Natural killer cell (primary cell): ENCODE measurements at regions not wholly inside any gene's neighbourhood (a gene's known extent, or its start where the extent isn't known, plus 50 kb on each side); places are given as distances from the start of the nearest gene placed in this dataset.

ENCODE experiments used
- ATAC-seq, 3 donors: fragments of 150-1000 bp in 2 of 3; fragments of 200-7000 bp in 1 of 3; cut with Tn5 transposase; 1 replicate in 1 of 3; 2 replicates in 2 of 3; pipeline ENCODE4 v1.10.0; 2021; ENCODE audit warnings: mild to moderate bottlenecking in 2 of 3, moderate library complexity in 2 of 3
- DNase-seq, 2 donors: peaks; one replicate each; pipeline versions ENCODE4 v3.0.0 to v3.0.0-alpha.2; 2013 to 2021; ENCODE audit warnings: mixed read lengths in 1 of 2
- H3K27ac ChIP-seq: one replicate; pipeline ENCODE4 v1.5.1; 2013; ENCODE audit warnings: mild to moderate bottlenecking, low read length
- H3K27me3 ChIP-seq: one replicate; pipeline ENCODE4 v1.6.1; 2013; ENCODE audit warnings: low read length; ENCODE audit not compliant: control insufficient read depth, insufficient read depth
- H3K36me3 ChIP-seq: one replicate; pipeline ENCODE4 v1.6.1; 2013; ENCODE audit warnings: low read length; ENCODE audit not compliant: control insufficient read depth, insufficient read depth
- H3K4me1 ChIP-seq: one replicate; pipeline ENCODE4 v1.6.1; 2013; ENCODE audit warnings: low read length; ENCODE audit not compliant: control insufficient read depth, insufficient read depth
- H3K4me3 ChIP-seq: one replicate; pipeline ENCODE4 v1.5.1; 2013; ENCODE audit warnings: low read length
- H3K9me3 ChIP-seq: one replicate; pipeline ENCODE4 v1.6.1; 2013; ENCODE audit warnings: low read length; ENCODE audit not compliant: control insufficient read depth, insufficient read depth
- H3K27ac Mint-ChIP-seq, 2 donors: one replicate each; pipeline ENCODE4 v1.8.0; 2022; ENCODE audit warnings: mild to moderate bottlenecking in 2 of 2, mixed read lengths in 2 of 2, moderate library complexity in 1 of 2
- H3K27me3 Mint-ChIP-seq, 2 donors: one replicate each; pipeline ENCODE4 v1.8.0; 2022; ENCODE audit warnings: low read depth in 2 of 2, mixed read lengths in 2 of 2
- H3K36me3 Mint-ChIP-seq: one replicate; pipeline ENCODE4 v1.8.0; 2022; ENCODE audit warnings: mixed read lengths
- H3K4me1 Mint-ChIP-seq, 2 donors: one replicate each; pipeline ENCODE4 v1.8.0; 2022; ENCODE audit warnings: mixed read lengths in 2 of 2
- H3K4me3 Mint-ChIP-seq: one replicate; pipeline ENCODE4 v1.8.0; 2022; ENCODE audit warnings: mild to moderate bottlenecking, moderate library complexity, mixed read lengths
- H3K9me3 Mint-ChIP-seq, 2 donors: one replicate each; pipeline ENCODE4 v1.8.0; 2022; ENCODE audit warnings: mixed read lengths in 2 of 2
- CTCF ChIP-seq: fragments of 200-600 bp; IDR thresholded peaks from one replicate; pipeline ENCODE4 v1.8.0; 2022; ENCODE audit warnings: antibody characterized with exemption
- WGBS: methylation state at CpG from one replicate; pipeline ENCODE4 v1.1.7; 2013; ENCODE audit warnings: missing lambda C conversion rate; ENCODE audit not compliant: insufficient coverage; 5-methylcytosine and 5-hydroxymethylcytosine counted together
- intact Hi-C: fragments of 100-400 bp; cut with micrococcal nuclease; formaldehyde crosslinking; loops from one replicate; pipeline ENCODE4 v1.14.2; 2022

GRCh38 chr15:31442226-31442625 lies 115.6 kb downstream of the KLF13 start:
- no peaks in the 10 kb centered on the region for H3K9me3 ChIP-seq
- no peak for DNase-seq
- no peaks in the 10 kb centered on the region for H3K9me3 Mint-ChIP-seq
- peak overlapping the region; percentile 32 to 89 for H3K27ac Mint-ChIP-seq
- H3K36me3 Mint-ChIP-seq: no peaks in the 10 kb centered on the region
- H3K4me1 ChIP-seq: peaks cover 51% of the 10 kb centered on the region
- no peak for TF ChIP-seq CTCF
- no peaks in the 10 kb centered on the region for H3K27me3 ChIP-seq
- no peak overlapping the region for H3K4me3 ChIP-seq
- H3K27ac ChIP-seq: no peak overlapping the region
- peaks cover 34 to 57% of the 10 kb centered on the region in 2 donors for H3K4me1 Mint-ChIP-seq
- WGBS: 92% methylated on average over 9 of the region's 9 CpGs
- H3K4me3 Mint-ChIP-seq: peak overlapping the region; percentile 68
- intact Hi-C loops: no loop called here
- ATAC-seq: no peak
- no peaks in the 10 kb centered on the region for H3K27me3 Mint-ChIP-seq
- no peaks in the 10 kb centered on the region for H3K36me3 ChIP-seq

GRCh38 chr15:31442699-31443111 lies 116.1 kb downstream of the KLF13 start:
- H3K36me3 ChIP-seq: no peaks in the 10 kb centered on the region
- Mint-ChIP-seq H3K27me3 (no peaks in the 10 kb centered on the region), H3K36me3 (no peaks in the 10 kb centered on the region), H3K27ac (peak overlapping the region; percentile 71 to 89), H3K4me3 (no peak overlapping the region), H3K4me1 (peaks cover 29 to 52% of the 10 kb centered on the region in 2 donors), H3K9me3 (no peaks in the 10 kb centered on the region)
- H3K27ac ChIP-seq: no peak overlapping the region
- ATAC-seq: peak in 1 of 3 donors; percentile 16
- H3K4me1 ChIP-seq: peaks cover 50% of the 10 kb centered on the region
- peak in 1 of 2 donors; percentile 40 for DNase-seq
- no peaks in the 10 kb centered on the region for H3K9me3 ChIP-seq
- intact Hi-C loops: no loop called here
- TF ChIP-seq CTCF: no peak
- H3K27me3 ChIP-seq: no peaks in the 10 kb centered on the region
- no peak overlapping the region for H3K4me3 ChIP-seq
- 89% methylated on average over 4 of the region's 4 CpGs for WGBS

- Mint-ChIP-seq H3K4me3 (no peak overlapping the region), H3K27me3 (no peaks in the 10 kb centered on the region), H3K9me3 (no peaks in the 10 kb centered on the region), H3K27ac (peak overlapping the region in 1 of 2 donors; percentile 46), H3K36me3 (no peaks in the 10 kb centered on the region), H3K4me1 (peaks cover 21 to 43% of the 10 kb centered on the region in 2 donors)
- Histone ChIP-seq H3K27ac (no peak overlapping the region), H3K27me3 (no peaks in the 10 kb centered on the region), H3K4me3 (no peak overlapping the region), H3K9me3 (no peaks in the 10 kb centered on the region), H3K4me1 (peaks cover 34% of the 10 kb centered on the region), H3K36me3 (no peaks in the 10 kb centered on the region)
- intact Hi-C loops: no loop called here
- ATAC-seq (no peak), DNase-seq (no peak)
- no peak for TF ChIP-seq CTCF
- WGBS: 97% methylated on average over 3 of the region's 3 CpGs
These were observed 118.2 kb downstream of the KLF13 start for GRCh38 chr15:31444844-31445243.

- WGBS: 94% methylated on average over 7 of the region's 7 CpGs
- Histone ChIP-seq H3K27ac (no peak overlapping the region), H3K4me1 (peaks cover 21% of the 10 kb centered on the region), H3K36me3 (no peaks in the 10 kb centered on the region), H3K4me3 (no peak overlapping the region), H3K9me3 (no peaks in the 10 kb centered on the region), H3K27me3 (no peaks in the 10 kb centered on the region)
- Mint-ChIP-seq H3K9me3 (no peaks in the 10 kb centered on the region), H3K4me3 (no peak overlapping the region), H3K36me3 (no peaks in the 10 kb centered on the region), H3K27me3 (no peaks in the 10 kb centered on the region), H3K27ac (no peak overlapping the region), H3K4me1 (peaks cover 21 to 39% of the 10 kb centered on the region in 2 donors)
- no peak for TF ChIP-seq CTCF
- no peak for DNase-seq
- intact Hi-C loops: no loop called here
- ATAC-seq: no peak
These were observed 119.9 kb downstream of the KLF13 start for GRCh38 chr15:31446546-31446945.
